ENCODE measurements at regions not wholly inside any gene's neighbourhood (a gene's known extent, or its start where the extent isn't known, plus 50 kb on each side); places are given as distances from the start of the nearest gene placed in this dataset.

DNA sequence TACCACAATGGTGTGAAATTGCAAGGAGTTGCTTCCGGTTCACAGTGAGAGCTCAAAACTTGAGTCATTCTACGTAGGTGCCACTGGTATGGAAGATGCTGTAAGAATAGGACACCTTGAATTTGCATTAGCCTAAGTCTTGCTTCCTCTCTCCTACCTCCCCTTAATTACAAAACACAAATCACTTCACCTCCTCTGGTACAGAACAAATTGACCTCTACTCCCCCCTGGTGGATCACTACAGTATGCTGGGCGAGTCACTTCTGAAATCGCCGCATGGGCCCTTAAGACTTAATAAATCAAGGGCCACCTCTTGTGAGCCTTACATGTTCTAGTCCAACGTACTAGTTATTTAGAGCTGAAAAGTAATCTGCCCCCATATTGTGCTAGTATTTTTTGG is 145.3 kb upstream of the SMARCA2 start:
- TF ChIP-seq, protein P1, sequence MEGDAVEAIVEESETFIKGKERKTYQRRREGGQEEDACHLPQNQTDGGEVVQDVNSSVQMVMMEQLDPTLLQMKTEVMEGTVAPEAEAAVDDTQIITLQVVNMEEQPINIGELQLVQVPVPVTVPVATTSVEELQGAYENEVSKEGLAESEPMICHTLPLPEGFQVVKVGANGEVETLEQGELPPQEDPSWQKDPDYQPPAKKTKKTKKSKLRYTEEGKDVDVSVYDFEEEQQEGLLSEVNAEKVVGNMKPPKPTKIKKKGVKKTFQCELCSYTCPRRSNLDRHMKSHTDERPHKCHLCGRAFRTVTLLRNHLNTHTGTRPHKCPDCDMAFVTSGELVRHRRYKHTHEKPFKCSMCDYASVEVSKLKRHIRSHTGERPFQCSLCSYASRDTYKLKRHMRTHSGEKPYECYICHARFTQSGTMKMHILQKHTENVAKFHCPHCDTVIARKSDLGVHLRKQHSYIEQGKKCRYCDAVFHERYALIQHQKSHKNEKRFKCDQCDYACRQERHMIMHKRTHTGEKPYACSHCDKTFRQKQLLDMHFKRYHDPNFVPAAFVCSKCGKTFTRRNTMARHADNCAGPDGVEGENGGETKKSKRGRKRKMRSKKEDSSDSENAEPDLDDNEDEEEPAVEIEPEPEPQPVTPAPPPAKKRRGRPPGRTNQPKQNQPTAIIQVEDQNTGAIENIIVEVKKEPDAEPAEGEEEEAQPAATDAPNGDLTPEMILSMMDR (IDR thresholded peaks at IDR 0.05): peak in 1 of 7 experiments; percentile 39
- TF ChIP-seq POLR2A (IDR thresholded peaks at IDR 0.05): no peak
- no peak for TF ChIP-seq POLR2AphosphoS5 (IDR thresholded peaks at IDR 0.05)

Measured in stomach (tissue), 4 donors.